ENCODE measurements at regions not wholly inside any gene's neighbourhood (a gene's known extent, or its start where the extent isn't known, plus 50 kb on each side); places are given as distances from the start of the nearest gene placed in this dataset.

DNA sequence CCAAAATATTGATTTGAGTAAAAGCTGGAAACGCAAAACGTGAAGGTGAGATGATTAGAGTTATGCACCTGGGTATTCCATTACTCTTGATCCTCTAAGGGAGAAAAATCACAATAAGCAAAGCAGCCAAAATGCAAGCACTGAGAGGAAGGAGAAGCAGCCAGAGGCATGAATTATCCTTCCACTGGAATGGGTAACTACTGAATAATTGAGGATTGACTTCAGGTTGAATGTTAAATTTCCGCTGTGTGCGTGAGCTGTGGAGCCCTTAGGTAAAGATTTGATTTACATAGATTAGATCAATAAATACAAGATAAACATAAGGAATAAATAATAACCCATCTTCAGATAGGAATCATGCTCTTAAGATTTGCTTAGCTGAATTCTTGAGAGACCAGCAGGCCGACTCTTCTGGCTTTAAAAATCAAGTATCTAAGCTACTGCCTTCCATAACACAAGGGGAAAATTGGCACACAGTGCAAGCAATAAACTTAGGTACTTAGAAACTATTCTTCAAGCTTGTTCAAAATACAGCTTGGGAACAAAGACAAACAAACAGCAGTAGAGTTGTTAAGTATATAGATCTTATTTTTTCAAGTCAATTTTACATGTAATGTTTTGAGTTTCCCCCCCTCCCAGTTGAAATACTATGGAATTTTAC, 1459.5 kb downstream of the ZPLD1 start:
- TF ChIP-seq EZH2 (IDR thresholded peaks at IDR 0.05; ENCODE audit: borderline replicate concordance) (no peak), EZH2phosphoT487 (IDR thresholded peaks at IDR 0.05; ENCODE audit: low read depth, severe bottlenecking, unreplicated experiment) (no peak)
- TF ChIP-seq, protein P1, sequence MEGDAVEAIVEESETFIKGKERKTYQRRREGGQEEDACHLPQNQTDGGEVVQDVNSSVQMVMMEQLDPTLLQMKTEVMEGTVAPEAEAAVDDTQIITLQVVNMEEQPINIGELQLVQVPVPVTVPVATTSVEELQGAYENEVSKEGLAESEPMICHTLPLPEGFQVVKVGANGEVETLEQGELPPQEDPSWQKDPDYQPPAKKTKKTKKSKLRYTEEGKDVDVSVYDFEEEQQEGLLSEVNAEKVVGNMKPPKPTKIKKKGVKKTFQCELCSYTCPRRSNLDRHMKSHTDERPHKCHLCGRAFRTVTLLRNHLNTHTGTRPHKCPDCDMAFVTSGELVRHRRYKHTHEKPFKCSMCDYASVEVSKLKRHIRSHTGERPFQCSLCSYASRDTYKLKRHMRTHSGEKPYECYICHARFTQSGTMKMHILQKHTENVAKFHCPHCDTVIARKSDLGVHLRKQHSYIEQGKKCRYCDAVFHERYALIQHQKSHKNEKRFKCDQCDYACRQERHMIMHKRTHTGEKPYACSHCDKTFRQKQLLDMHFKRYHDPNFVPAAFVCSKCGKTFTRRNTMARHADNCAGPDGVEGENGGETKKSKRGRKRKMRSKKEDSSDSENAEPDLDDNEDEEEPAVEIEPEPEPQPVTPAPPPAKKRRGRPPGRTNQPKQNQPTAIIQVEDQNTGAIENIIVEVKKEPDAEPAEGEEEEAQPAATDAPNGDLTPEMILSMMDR (IDR thresholded peaks at IDR 0.05; ENCODE audit: poor library complexity) = no peak
